ENCODE measurements at regions not wholly inside any gene's neighbourhood (a gene's known extent, or its start where the extent isn't known, plus 50 kb on each side); places are given as distances from the start of the nearest gene placed in this dataset.
A peak's percentile ranks its signal among the peaks of the same experiment; 100 is the strongest.

DNA sequence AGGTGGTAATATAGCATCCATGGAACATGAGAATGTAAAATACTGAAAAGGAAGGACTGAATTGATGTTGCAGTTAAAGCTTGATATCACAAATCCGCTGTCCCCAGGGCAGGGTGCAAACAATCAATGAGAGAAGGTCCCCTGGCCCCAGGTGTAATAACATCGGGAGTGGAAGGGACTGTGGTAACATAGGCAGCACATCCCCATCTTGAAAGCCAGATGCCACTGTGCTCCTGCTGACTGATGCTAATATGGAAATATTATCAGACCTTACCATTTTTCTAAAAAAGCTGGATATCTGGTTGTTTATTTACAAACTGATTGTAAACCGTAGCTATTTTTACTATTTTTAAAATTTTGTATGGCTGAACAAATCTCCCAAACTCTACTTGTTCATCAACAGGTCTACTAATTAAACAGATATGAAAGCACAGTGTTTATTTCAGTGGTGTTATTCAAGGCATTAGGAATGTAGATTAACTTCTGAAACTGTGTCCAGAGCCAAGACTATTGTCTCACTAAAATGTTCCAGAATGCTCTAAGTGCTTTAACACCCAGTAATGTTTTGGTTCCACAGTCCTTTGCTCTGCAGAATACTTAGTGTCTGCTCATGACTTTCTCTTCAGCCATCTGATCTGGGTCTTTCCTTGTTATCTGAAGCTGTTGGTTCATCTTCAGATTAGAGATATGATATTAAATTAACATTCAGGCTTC lies 386.0 kb upstream of the RARB start:
- Histone ChIP-seq H3K4me3 (ENCODE audit: low read length in 2 of 2) (no peak overlapping the region), H3K9me3 (ENCODE audit: control insufficient read depth in 2 of 2, insufficient read depth in 1 of 2, low read length in 1 of 2) (no peaks in the 10 kb centered on the region), H3K27me3 (ENCODE audit: control insufficient read depth in 2 of 2, insufficient read depth in 1 of 2, low read length in 1 of 2) (no peaks in the 10 kb centered on the region), H3K27ac (ENCODE audit: low read depth in 1 of 2, low read length in 1 of 2) (no peak overlapping the region), H3K4me1 (ENCODE audit: control insufficient read depth in 2 of 2, insufficient read depth in 2 of 2, low read length in 2 of 2) (no peaks in the 10 kb centered on the region), H3K36me3 (ENCODE audit: control insufficient read depth in 2 of 2, insufficient read depth in 2 of 2, low read length in 1 of 2) (no peaks in the 10 kb centered on the region)
- 89% methylated on average over 3 of the region's 3 CpGs for WGBS
- DNase-seq (ENCODE audit: low read depth in 6 of 9, low spot score in 9 of 9), result no peak

DNA sequence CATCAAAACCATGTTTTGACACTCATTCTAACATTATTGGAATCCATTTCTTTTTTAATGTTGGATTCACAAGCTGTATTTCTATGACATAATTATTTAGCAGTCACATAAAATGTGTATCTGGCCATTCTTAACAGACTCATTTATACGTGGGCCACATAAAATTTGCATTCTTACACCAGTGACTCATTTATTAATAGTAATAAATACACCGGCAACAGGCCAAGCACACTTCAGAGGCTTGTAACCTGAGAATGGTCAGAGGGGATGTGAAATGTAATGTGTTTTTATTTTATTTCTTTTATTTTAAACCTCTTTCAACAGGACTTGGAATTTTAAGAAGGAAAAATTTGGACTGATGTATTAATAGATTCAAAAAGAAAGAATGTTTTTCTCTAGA lies 384.9 kb upstream of the RARB start:
- no peak overlapping the region for H3K27ac ChIP-seq (ENCODE audit: low read depth in 1 of 2, low read length in 1 of 2)

DNA sequence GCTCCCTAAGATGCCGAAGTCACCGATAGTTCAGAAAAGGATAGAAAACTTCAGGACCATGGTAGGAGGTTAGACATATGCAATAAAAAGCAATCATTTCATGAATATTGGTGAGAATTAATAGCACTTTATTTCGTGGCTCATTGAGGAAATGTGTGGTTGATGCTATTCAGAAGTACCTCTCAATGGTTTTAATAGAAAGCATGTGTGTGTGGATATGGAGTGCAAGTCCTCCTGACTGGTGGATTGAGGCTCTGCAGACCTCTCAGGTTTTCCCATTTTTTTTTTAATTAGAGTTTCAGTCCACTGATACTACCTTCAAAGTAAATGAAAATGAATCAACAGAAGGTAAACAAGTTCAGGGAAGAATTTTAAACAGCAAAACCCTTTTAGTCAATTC lies 384.3 kb upstream of the RARB start:
- no peak for DNase-seq (ENCODE audit: low read depth in 6 of 9, low spot score in 9 of 9)
- 74% methylated on average over 3 of the region's 3 CpGs for WGBS
- Histone ChIP-seq H3K36me3 (ENCODE audit: control insufficient read depth in 2 of 2, insufficient read depth in 2 of 2, low read length in 1 of 2) (no peaks in the 10 kb centered on the region), H3K4me1 (ENCODE audit: control insufficient read depth in 2 of 2, insufficient read depth in 2 of 2, low read length in 2 of 2) (no peaks in the 10 kb centered on the region), H3K4me3 (ENCODE audit: low read length in 2 of 2) (no peak overlapping the region), H3K27ac (ENCODE audit: low read depth in 1 of 2, low read length in 1 of 2) (no peak overlapping the region), H3K27me3 (ENCODE audit: control insufficient read depth in 2 of 2, insufficient read depth in 1 of 2, low read length in 1 of 2) (no peaks in the 10 kb centered on the region), H3K9me3 (ENCODE audit: control insufficient read depth in 2 of 2, insufficient read depth in 1 of 2, low read length in 1 of 2) (no peaks in the 10 kb centered on the region)

More for the DNA sequence above, 384.9 kb upstream of the RARB start:
- no peaks in the 10 kb centered on the region for H3K9me3 ChIP-seq (ENCODE audit: control insufficient read depth in 2 of 2, insufficient read depth in 1 of 2, low read length in 1 of 2)
- no peaks in the 10 kb centered on the region for H3K27me3 ChIP-seq (ENCODE audit: control insufficient read depth in 2 of 2, insufficient read depth in 1 of 2, low read length in 1 of 2)
- H3K36me3 ChIP-seq (ENCODE audit: control insufficient read depth in 2 of 2, insufficient read depth in 2 of 2, low read length in 1 of 2), result no peaks in the 10 kb centered on the region
- DNase-seq (ENCODE audit: low read depth in 6 of 9, low spot score in 9 of 9), result no peak
- no peaks in the 10 kb centered on the region for H3K4me1 ChIP-seq (ENCODE audit: control insufficient read depth in 2 of 2, insufficient read depth in 2 of 2, low read length in 2 of 2)
- H3K4me3 ChIP-seq (ENCODE audit: low read length in 2 of 2), result no peak overlapping the region
- 82% methylated on average over 2 of the region's 2 CpGs for WGBS

DNA sequence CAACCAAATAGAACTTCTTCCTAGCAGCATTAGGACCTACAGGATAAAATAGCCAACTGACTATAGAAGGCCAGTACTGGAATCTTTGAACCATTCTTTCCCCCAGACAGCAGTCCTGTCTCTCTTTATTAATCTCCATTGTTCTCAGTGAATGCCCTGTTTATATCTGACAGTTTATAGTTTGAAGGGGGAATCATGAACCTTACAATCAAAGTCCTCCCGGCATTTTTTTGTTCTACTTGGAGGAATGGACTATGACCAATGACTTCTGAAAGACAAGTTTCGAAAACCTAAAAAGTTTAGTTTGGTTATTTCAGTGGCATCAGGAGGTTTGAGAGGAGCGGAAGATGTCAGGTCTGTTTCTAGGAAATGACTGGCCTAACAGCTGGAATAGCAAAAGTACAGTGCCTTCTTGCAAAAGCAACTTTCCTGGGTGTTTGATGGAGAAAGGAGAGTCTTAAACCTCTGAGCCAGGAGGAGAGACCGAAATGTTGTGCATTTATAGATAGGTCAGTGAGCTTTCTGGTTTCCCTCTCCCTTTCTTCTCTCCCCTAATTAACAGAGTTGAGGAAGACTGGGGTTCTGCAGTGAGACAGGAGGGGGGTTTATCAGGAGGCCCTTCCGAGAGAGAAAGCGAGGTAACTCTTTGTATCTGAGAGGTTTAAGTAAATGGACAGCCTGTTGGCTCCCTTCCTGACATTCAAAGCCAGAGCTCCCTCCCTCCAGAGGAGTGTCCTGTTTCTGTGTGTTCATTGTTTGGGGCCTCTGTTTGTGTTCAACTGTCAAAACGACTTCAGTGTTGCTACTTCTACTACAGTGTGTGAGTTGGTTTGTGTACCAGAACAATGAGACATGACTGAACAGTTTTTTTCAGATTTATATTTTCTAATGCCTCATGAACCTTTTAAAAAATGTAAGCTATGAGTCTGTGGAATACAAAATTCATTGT lies 383.0 kb upstream of the RARB start:
- no peaks in the 10 kb centered on the region for H3K27me3 ChIP-seq (ENCODE audit: control insufficient read depth in 2 of 2, insufficient read depth in 1 of 2, low read length in 1 of 2)
- H3K4me1 ChIP-seq (ENCODE audit: control insufficient read depth in 2 of 2, insufficient read depth in 2 of 2, low read length in 2 of 2), result no peaks in the 10 kb centered on the region
- peak in 1 of 9 donors; percentile 8 for DNase-seq (ENCODE audit: low read depth in 6 of 9, low spot score in 9 of 9)
- H3K9me3 ChIP-seq (ENCODE audit: control insufficient read depth in 2 of 2, insufficient read depth in 1 of 2, low read length in 1 of 2), result no peaks in the 10 kb centered on the region
- 84% methylated on average over 7 of the region's 7 CpGs for WGBS
- H3K4me3 ChIP-seq (ENCODE audit: low read length in 2 of 2), result no peak overlapping the region
- no peaks in the 10 kb centered on the region for H3K36me3 ChIP-seq (ENCODE audit: control insufficient read depth in 2 of 2, insufficient read depth in 2 of 2, low read length in 1 of 2)
- H3K27ac ChIP-seq (ENCODE audit: low read depth in 1 of 2, low read length in 1 of 2), result no peak overlapping the region

DNA sequence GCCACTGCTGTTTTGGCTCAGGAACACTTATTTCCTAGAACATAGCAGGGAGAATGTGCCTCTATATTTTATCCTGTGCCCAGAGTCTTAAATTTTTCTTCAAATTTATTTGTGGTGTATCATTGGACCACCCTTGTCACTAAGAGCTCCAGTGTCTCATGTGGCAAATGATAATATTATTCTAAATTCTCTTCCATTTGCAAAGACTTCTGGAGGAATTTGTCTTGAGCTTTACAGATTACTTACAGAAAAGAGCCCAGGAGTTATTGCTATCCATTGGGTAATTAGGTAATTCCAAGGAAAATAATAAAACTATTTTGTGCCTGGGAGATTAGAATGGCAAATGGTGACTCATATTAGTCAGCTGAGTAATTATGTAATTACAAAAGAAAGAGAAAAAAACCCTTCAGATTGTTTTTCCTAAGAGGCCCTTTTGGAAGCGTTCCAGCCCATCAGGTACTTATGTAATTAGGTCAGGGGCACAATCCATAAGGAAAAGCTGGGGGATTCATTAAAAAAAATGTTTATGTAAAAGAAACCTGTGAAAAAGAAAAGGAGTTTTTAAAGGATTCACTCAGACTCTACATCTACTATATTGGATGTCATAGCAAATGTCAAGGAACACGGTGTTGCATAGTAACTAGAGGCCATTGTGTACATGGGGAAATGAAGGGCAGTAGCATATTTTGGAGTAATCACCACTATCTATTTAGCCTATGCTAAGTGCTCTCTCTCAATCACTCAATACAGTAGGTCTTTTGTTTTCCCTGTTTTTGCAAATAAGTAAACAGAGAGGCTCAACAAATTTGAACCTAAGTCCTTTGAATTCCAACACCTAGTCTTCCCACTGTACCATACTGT lies 380.9 kb upstream of the RARB start:
- Histone ChIP-seq H3K36me3 (ENCODE audit: control insufficient read depth in 2 of 2, insufficient read depth in 2 of 2, low read length in 1 of 2) (no peaks in the 10 kb centered on the region), H3K27ac (ENCODE audit: low read depth in 1 of 2, low read length in 1 of 2) (no peak overlapping the region), H3K4me1 (ENCODE audit: control insufficient read depth in 2 of 2, insufficient read depth in 2 of 2, low read length in 2 of 2) (no peaks in the 10 kb centered on the region), H3K27me3 (ENCODE audit: control insufficient read depth in 2 of 2, insufficient read depth in 1 of 2, low read length in 1 of 2) (no peaks in the 10 kb centered on the region), H3K9me3 (ENCODE audit: control insufficient read depth in 2 of 2, insufficient read depth in 1 of 2, low read length in 1 of 2) (no peaks in the 10 kb centered on the region), H3K4me3 (ENCODE audit: low read length in 2 of 2) (no peak overlapping the region)
- 95% methylated on average over 2 of the region's 2 CpGs for WGBS
- DNase-seq (ENCODE audit: low read depth in 6 of 9, low spot score in 9 of 9), result no peak

DNA sequence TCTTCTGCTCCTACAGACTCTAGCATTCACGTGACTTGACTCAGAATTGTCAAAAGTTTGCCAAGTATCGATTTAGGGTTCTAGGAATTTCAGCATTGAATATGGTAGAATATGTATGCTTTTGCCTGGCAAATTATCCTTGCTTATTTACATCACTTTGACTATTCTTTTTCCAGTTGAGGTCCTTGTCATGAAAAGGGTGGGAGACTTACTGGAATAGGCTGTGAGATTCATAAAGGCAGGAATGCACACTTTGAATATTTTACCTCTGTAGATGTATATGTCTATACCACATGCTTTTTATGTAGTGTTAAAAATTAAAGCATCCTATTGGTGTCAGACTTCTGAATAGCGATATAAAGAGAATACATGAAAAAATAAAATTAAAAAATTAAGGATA lies 378.8 kb upstream of the RARB start:
- H3K27ac ChIP-seq (ENCODE audit: low read depth in 1 of 2, low read length in 1 of 2), result no peak overlapping the region
- no peaks in the 10 kb centered on the region for H3K36me3 ChIP-seq (ENCODE audit: control insufficient read depth in 2 of 2, insufficient read depth in 2 of 2, low read length in 1 of 2)
- no peaks in the 10 kb centered on the region for H3K27me3 ChIP-seq (ENCODE audit: control insufficient read depth in 2 of 2, insufficient read depth in 1 of 2, low read length in 1 of 2)
- DNase-seq (ENCODE audit: low read depth in 6 of 9, low spot score in 9 of 9), result no peak
- no peaks in the 10 kb centered on the region for H3K4me1 ChIP-seq (ENCODE audit: control insufficient read depth in 2 of 2, insufficient read depth in 2 of 2, low read length in 2 of 2)
- no peak overlapping the region for H3K4me3 ChIP-seq (ENCODE audit: low read length in 2 of 2)
- no peaks in the 10 kb centered on the region for H3K9me3 ChIP-seq (ENCODE audit: control insufficient read depth in 2 of 2, insufficient read depth in 1 of 2, low read length in 1 of 2)
- 95% methylated on average over 3 of the region's 3 CpGs for WGBS

DNA sequence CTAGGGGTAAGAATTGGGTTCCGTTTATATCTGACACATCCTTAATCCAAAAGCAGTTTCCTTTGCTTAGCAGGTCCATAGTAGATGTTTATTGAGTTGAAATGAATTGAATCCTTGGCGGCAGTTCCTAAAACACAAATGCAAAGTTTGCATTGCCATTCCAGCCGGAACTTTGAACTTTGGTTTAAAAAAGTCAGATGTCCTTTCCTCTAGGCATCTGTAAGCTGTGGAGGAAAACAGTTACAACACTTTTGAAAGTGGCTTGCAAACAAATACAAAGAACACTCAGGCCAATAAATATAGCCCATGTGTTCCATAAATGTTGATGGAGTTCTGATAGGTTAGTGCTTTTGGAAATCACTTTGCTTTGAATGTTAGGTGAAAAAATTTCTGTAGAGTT lies 374.7 kb upstream of the RARB start:
- WGBS, result 94% methylated on average over 3 of the region's 3 CpGs

DNA sequence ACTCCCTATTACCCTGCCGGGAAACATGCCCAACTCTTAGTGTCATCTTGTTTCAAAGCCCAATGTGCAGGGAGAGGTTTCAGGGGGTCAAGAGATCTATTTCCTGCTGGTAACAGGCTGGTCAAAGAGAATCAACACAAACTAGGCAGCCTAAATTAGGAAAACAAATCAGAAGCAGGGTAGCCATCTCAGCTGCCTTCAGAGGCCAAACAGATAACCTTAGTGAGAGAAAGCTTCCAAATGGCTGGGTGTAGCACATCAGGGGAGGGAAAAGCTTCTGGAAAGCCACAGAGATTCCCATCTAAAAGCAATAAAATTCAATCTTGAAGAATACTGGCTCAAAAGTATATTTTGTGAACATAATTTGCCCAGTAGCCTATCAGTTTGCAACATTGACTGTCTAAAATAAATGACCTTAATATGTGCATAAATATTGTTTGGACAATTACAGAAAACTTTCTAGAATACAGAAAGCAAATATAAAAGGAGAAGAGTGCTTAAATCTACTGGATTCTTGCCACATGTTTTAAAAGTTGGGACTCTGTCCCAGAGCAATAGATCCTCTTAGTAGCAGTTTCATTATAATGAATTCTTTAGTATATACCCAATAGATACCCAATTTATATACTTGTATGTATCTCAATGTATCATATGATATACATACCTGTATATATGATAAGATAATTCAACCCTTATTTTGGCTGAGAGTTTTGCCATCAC lies 371.9 kb upstream of the RARB start:
- H3K36me3 ChIP-seq (ENCODE audit: control insufficient read depth in 2 of 2, insufficient read depth in 2 of 2, low read length in 1 of 2), result no peaks in the 10 kb centered on the region
- no peaks in the 10 kb centered on the region for H3K27me3 ChIP-seq (ENCODE audit: control insufficient read depth in 2 of 2, insufficient read depth in 1 of 2, low read length in 1 of 2)
- no peak overlapping the region for H3K4me3 ChIP-seq (ENCODE audit: low read length in 2 of 2)
- H3K9me3 ChIP-seq (ENCODE audit: control insufficient read depth in 2 of 2, insufficient read depth in 1 of 2, low read length in 1 of 2), result no peaks in the 10 kb centered on the region
- DNase-seq (ENCODE audit: low read depth in 6 of 9, low spot score in 9 of 9), result no peak
- no peak overlapping the region for H3K27ac ChIP-seq (ENCODE audit: low read depth in 1 of 2, low read length in 1 of 2)
- no peaks in the 10 kb centered on the region for H3K4me1 ChIP-seq (ENCODE audit: control insufficient read depth in 2 of 2, insufficient read depth in 2 of 2, low read length in 2 of 2)
- WGBS, result 89% methylated on average over 1 of the region's 1 CpG

More for the DNA sequence above, 374.7 kb upstream of the RARB start:
- no peak overlapping the region for H3K4me3 ChIP-seq (ENCODE audit: low read length in 2 of 2)
- no peaks in the 10 kb centered on the region for H3K36me3 ChIP-seq (ENCODE audit: control insufficient read depth in 2 of 2, insufficient read depth in 2 of 2, low read length in 1 of 2)
- DNase-seq (ENCODE audit: low read depth in 6 of 9, low spot score in 9 of 9), result no peak
- no peaks in the 10 kb centered on the region for H3K4me1 ChIP-seq (ENCODE audit: control insufficient read depth in 2 of 2, insufficient read depth in 2 of 2, low read length in 2 of 2)
- no peak overlapping the region for H3K27ac ChIP-seq (ENCODE audit: low read depth in 1 of 2, low read length in 1 of 2)
- H3K9me3 ChIP-seq (ENCODE audit: control insufficient read depth in 2 of 2, insufficient read depth in 1 of 2, low read length in 1 of 2), result no peaks in the 10 kb centered on the region
- no peaks in the 10 kb centered on the region for H3K27me3 ChIP-seq (ENCODE audit: control insufficient read depth in 2 of 2, insufficient read depth in 1 of 2, low read length in 1 of 2)

All from thymus (tissue), 11 donors.